Kidney (tissue), 10 donors: ENCODE measurements at regions not wholly inside any gene's neighbourhood (a gene's known extent, or its start where the extent isn't known, plus 50 kb on each side); places are given as distances from the start of the nearest gene placed in this dataset.
"Not testable (repeated sequence)": the region's sequence is repeated elsewhere in the genome, so short reads cannot be mapped to it uniquely, and the experiment has no call there.

Experiments
- DNase-seq, 5 donors: peaks; one replicate each; pipeline ENCODE4 v3.0.0-alpha.2; 2013 to 2020
- FAIRE-seq: peaks from 2 replicates; lab custom pipeline; 2012; peaks lifted over from hg19 to GRCh38; lab: Jason Lieb, UNC
- H3K27ac ChIP-seq, 2 donors: one replicate each; pipeline ENCODE4 v1.7.0; 2013; ENCODE audit warnings: low read depth in 2 of 2, low read length in 2 of 2, inconsistent platforms in 1 of 2
- H3K27me3 ChIP-seq: one replicate; pipeline ENCODE4 v1.7.1; 2013; ENCODE audit warnings: low read length, inconsistent platforms; ENCODE audit not compliant: control insufficient read depth, insufficient read depth
- H3K36me3 ChIP-seq, 3 donors: one replicate each; pipeline versions ENCODE4 v1.7.0 to v1.7.1; 2013; ENCODE audit warnings: low read length in 3 of 3, control low read depth in 1 of 3, inconsistent platforms in 1 of 3; ENCODE audit not compliant: insufficient read depth in 3 of 3, control insufficient read depth in 2 of 3
- H3K4me1 ChIP-seq, 3 donors: one replicate each; pipeline versions ENCODE4 v1.7.0 to v1.7.1; 2013; ENCODE audit warnings: low read length in 3 of 3, inconsistent platforms in 1 of 3, low read depth in 1 of 3; ENCODE audit not compliant: control insufficient read depth in 2 of 3, insufficient read depth in 2 of 3
- H3K4me3 ChIP-seq, 3 donors: one replicate each; pipeline versions ENCODE4 v1.7.0 to v1.8.1; 2013; ENCODE audit warnings: low read length in 3 of 3, control low read depth in 1 of 3, inconsistent platforms in 1 of 3
- H3K9ac ChIP-seq, 3 donors: one replicate each; pipeline versions ENCODE4 v1.7.0 to v1.7.1; 2013; ENCODE audit warnings: low read length in 3 of 3, control low read depth in 1 of 3, inconsistent platforms in 1 of 3
- H3K9me3 ChIP-seq, 3 donors: one replicate each; pipeline versions ENCODE4 v1.7.0 to v1.7.1; 2013; ENCODE audit warnings: low read length in 3 of 3, control low read depth in 1 of 3, inconsistent platforms in 1 of 3; ENCODE audit not compliant: control insufficient read depth in 2 of 3, insufficient read depth in 1 of 3
- intact Hi-C: fragments of 100-400 bp; cut with DNase I; formaldehyde crosslinking; loops from one replicate; pipeline ENCODE4 v1.11.1; 2022
- donor health status: control.
- donor health status: control.
- donor health status: DM: yes; HTN: yes; CAD: no.
- donor health status: Normal renal cell carcinoma (clear cell type).

DNA sequence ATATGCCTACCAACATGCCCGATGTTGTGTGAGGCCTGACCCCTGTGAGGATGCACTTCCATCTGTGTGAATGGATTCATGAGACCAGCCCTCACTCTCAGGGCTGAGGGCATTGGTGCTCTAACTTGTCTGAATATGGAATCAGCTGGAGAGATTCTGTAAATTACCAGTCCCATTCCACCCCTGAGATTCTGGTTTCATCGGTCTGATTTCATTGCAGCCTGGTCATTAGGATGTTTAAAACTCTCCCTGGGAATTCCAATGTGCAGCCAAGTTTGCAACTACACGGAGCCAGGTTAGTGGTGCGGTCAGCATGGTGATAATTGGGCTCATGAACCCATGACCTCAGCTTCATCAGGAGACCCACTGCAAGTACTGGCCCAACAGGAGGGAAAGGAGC lies 51.4 kb upstream of the TP53BP2 start:
- intact Hi-C loops, H3K4me1 ChIP-seq, H3K9me3 ChIP-seq, H3K36me3 ChIP-seq, H3K4me3 ChIP-seq, H3K9ac ChIP-seq, H3K27me3 ChIP-seq, H3K27ac ChIP-seq, FAIRE-seq: not testable (repeated sequence)
- peak in 1 of 5 donors; percentile 14 for DNase-seq

GRCh38 chr1:223895950-223896349 lies 50.2 kb upstream of the TP53BP2 start:
- DNase-seq, H3K27me3 ChIP-seq, H3K9me3 ChIP-seq, H3K27ac ChIP-seq, H3K9ac ChIP-seq, H3K4me1 ChIP-seq, FAIRE-seq, H3K4me3 ChIP-seq, intact Hi-C loops, H3K36me3 ChIP-seq: not testable (repeated sequence)
